Neuronal stem cell (in vitro differentiated cells): ENCODE measurements at regions not wholly inside any gene's neighbourhood (a gene's known extent, or its start where the extent isn't known, plus 50 kb on each side); places are given as distances from the start of the nearest gene placed in this dataset.
A peak's percentile ranks its signal among the peaks of the same experiment; 100 is the strongest.

ENCODE experiments used
- DNase-seq: peaks from one replicate; pipeline ENCODE4 v3.0.0-alpha.2; 2013; ENCODE audit warnings: low spot score
- H2AFZ ChIP-seq: one replicate; pipeline ENCODE4 v1.6.1; 2013; ENCODE audit warnings: mild to moderate bottlenecking, low read length, inconsistent platforms
- H2AK5ac ChIP-seq: 2 replicates; pipeline ENCODE4 v1.6.1; 2013; ENCODE audit warnings: low read depth, mild to moderate bottlenecking, inconsistent platforms, low read length, moderate library complexity, mixed read lengths
- H2BK120ac ChIP-seq: 2 replicates; pipeline ENCODE4 v1.6.1; 2013; ENCODE audit warnings: low read depth, mild to moderate bottlenecking, inconsistent platforms, low read length, moderate library complexity, mixed read lengths
- H2BK12ac ChIP-seq: one replicate; pipeline ENCODE4 v1.6.1; 2013; ENCODE audit warnings: low read length, inconsistent platforms
- H2BK15ac ChIP-seq: 2 replicates; pipeline ENCODE4 v1.6.1; 2013; ENCODE audit warnings: mild to moderate bottlenecking, low read length, inconsistent platforms, mixed read lengths
- H2BK5ac ChIP-seq: one replicate; pipeline ENCODE4 v1.6.1; 2013; ENCODE audit warnings: inconsistent platforms, mild to moderate bottlenecking, low read length, moderate library complexity
- H3K14ac ChIP-seq: one replicate; pipeline ENCODE4 v1.6.1; 2013; ENCODE audit warnings: low read length, inconsistent platforms
- H3K18ac ChIP-seq: 2 replicates; pipeline ENCODE4 v1.6.1; 2013; ENCODE audit warnings: low read length, inconsistent platforms
- H3K23ac ChIP-seq: 2 replicates; pipeline ENCODE4 v1.6.1; 2013; ENCODE audit warnings: low read depth, mild to moderate bottlenecking, mixed read lengths, low read length, inconsistent platforms; ENCODE audit not compliant: poor library complexity
- H3K27ac ChIP-seq: replicated peaks from 3 replicates; pipeline ENCODE4 v1.5.1; 2013; ENCODE audit warnings: low read length, inconsistent platforms
- H3K27me3 ChIP-seq, 3 experiments: 2 replicates each; pipeline ENCODE4 v1.6.1; 2013; ENCODE audit warnings: low read length in 3 of 3, mild to moderate bottlenecking in 2 of 3, inconsistent platforms in 1 of 3, low read depth in 1 of 3, mixed read lengths in 1 of 3, moderate library complexity in 1 of 3; ENCODE audit not compliant: control insufficient read depth in 3 of 3, insufficient read depth in 3 of 3
- H3K36me3 ChIP-seq, 2 donors: replicated peaks in 1 of 2; 2 replicates each; pipeline ENCODE4 v1.6.1; 2013; ENCODE audit warnings: low read length in 2 of 2; ENCODE audit not compliant: control insufficient read depth in 2 of 2, insufficient read depth in 2 of 2
- H3K4ac ChIP-seq: 2 replicates; pipeline ENCODE4 v1.6.1; 2013; ENCODE audit warnings: inconsistent platforms, mild to moderate bottlenecking, low read length, moderate library complexity
- H3K4me1 ChIP-seq, 2 donors: 1 replicate in 1 of 2; 2 replicates in 1 of 2; pipeline ENCODE4 v1.6.1; 2013; ENCODE audit warnings: low read length in 2 of 2, low read depth in 1 of 2; ENCODE audit not compliant: control insufficient read depth in 2 of 2, insufficient read depth in 1 of 2
- H3K4me2 ChIP-seq: one replicate; pipeline ENCODE4 v1.6.1; 2013; ENCODE audit warnings: mild to moderate bottlenecking, low read length, inconsistent platforms; ENCODE audit not compliant: insufficient read depth, poor library complexity, severe bottlenecking
- H3K4me3 ChIP-seq, 2 donors: 2 replicates each; pipeline ENCODE4 v1.5.1; 2013; ENCODE audit warnings: low read length in 2 of 2, mild to moderate bottlenecking in 2 of 2, inconsistent platforms in 1 of 2, moderate library complexity in 1 of 2
- H3K79me1 ChIP-seq: one replicate; pipeline ENCODE4 v1.6.1; 2013; ENCODE audit warnings: low read depth, mild to moderate bottlenecking, inconsistent platforms, low read length, moderate library complexity
- H3K9ac ChIP-seq: one replicate; pipeline ENCODE4 v1.6.1; 2013; ENCODE audit warnings: mild to moderate bottlenecking, low read depth, low read length, inconsistent platforms; ENCODE audit not compliant: poor library complexity
- H3K9me3 ChIP-seq, 2 donors: replicated peaks in 1 of 2; 2 replicates each; pipeline versions ENCODE3 to v1.6.1; 2013; ENCODE audit warnings: low read length in 2 of 2, mild to moderate bottlenecking in 2 of 2, inconsistent platforms in 1 of 2, low read depth in 1 of 2, mixed read lengths in 1 of 2, moderate library complexity in 1 of 2; ENCODE audit not compliant: control insufficient read depth in 2 of 2, insufficient read depth in 1 of 2
- H4K8ac ChIP-seq: one replicate; pipeline ENCODE4 v1.6.1; 2013; ENCODE audit warnings: low read depth, mild to moderate bottlenecking, inconsistent platforms, low read length, moderate library complexity
- H4K91ac ChIP-seq: one replicate; pipeline ENCODE4 v1.6.1; 2013; ENCODE audit warnings: low read length, low read depth, mild to moderate bottlenecking, inconsistent platforms; ENCODE audit not compliant: poor library complexity
- WGBS, 2 donors: extraction: QIAGEN DNeasy Blood & Tissue Kit; methylation state at CpG; one replicate each; pipeline ENCODE4 v1.1.7; 2013; ENCODE audit warnings: missing lambda C conversion rate in 2 of 2, mixed read lengths in 1 of 2; ENCODE audit not compliant: insufficient read length in 2 of 2, insufficient replicate concordance in 1 of 2; ENCODE audit errors: extremely low coverage in 2 of 2; 5-methylcytosine and 5-hydroxymethylcytosine counted together

DNA sequence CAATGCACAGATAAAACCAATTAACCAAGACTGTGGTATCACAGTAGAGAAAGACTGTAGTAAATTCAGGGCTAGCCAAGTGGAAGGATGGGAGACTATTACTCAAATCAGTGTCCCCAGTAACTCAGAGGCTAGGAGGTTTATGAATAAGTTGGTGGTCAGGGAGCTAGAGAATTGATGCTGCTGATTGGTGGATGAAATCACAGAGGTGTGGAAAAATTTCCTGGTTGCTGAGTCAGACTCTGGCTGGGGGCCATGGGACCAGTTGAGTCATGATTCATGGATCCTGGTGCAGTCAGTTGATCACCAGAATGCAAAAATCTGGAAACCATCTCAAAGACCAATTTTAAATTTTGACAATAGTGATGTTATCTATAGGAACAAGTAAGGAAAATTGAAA is 555.9 kb downstream of the C6orf118 start:
- no peak overlapping the region for H2AK5ac ChIP-seq
- no peak overlapping the region for H4K91ac ChIP-seq
- H3K23ac ChIP-seq: no peak overlapping the region
- no peaks in the 10 kb centered on the region for H3K27me3 ChIP-seq
- no peaks in the 10 kb centered on the region for H3K36me3 ChIP-seq
- no peak overlapping the region for H2BK120ac ChIP-seq
- no peak overlapping the region for H2BK5ac ChIP-seq
- H3K9ac ChIP-seq: no peak overlapping the region
- no peak overlapping the region for H3K27ac ChIP-seq
- no peak overlapping the region for H2AFZ ChIP-seq
- peaks cover 2% of the 10 kb centered on the region for H3K79me1 ChIP-seq
- no peak overlapping the region for H2BK12ac ChIP-seq
- no peak overlapping the region for H3K4me3 ChIP-seq
- no peak overlapping the region for H3K4ac ChIP-seq
- H3K18ac ChIP-seq: no peak overlapping the region
- no peak overlapping the region for H3K4me2 ChIP-seq
- H2BK15ac ChIP-seq: no peak overlapping the region
- no peaks in the 10 kb centered on the region for H3K9me3 ChIP-seq
- H3K14ac ChIP-seq: no peak overlapping the region
- DNase-seq: no peak
- peaks cover 3 to 10% of the 10 kb centered on the region in 2 donors for H3K4me1 ChIP-seq
- no peak overlapping the region for H4K8ac ChIP-seq

DNA sequence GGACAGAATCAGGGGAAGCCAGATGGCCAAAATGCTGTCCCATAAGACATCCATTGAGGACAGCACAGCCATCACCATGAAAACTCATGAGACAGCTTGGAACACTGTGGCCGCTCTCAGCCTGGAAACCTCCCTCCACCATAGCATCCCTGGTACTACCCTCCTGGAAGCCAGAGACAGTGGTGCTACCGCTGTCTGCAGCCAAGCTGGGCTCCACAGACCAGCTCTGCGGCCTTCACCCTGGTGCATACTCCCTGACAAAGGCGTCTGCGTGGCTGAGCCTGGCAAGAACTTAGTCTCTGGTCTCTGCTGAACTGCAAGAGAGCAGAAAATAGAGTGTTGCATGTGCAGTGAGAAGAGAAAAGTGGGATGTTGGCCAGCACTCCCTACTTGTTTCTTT is 558.0 kb downstream of the C6orf118 start:
- Histone ChIP-seq H2BK12ac (no peak overlapping the region), H2AK5ac (no peak overlapping the region)
- no CpG with 5 or more reads among the region's 5 CpGs for WGBS, 2 donors

DNA sequence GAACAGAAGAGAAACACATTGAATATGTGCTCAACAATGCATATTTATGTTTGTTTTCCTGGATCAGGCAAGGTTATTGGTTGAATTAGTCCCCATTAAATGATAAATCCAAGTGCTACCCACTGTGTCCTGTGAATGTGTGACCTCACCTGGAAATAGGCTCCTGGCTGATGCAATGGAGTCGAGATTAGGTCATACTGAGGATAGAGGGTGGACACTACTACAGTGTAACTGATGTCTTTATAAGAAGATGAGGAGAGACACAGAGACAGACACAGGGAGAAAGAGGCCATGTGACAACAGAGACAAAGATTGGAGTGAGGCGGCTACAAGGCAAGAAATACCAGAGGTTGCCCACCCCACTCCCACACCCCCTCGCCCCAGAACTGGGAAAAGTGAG is 559.3 kb downstream of the C6orf118 start:
- H2AK5ac ChIP-seq: no peak overlapping the region
- no peaks in the 10 kb centered on the region for H3K27me3 ChIP-seq
- no peak overlapping the region for H3K4ac ChIP-seq
- H2BK12ac ChIP-seq: no peak overlapping the region
- no peak overlapping the region for H3K18ac ChIP-seq
- H3K9me3 ChIP-seq: no peaks in the 10 kb centered on the region
- no peak overlapping the region for H3K9ac ChIP-seq
- H4K8ac ChIP-seq: no peak overlapping the region
- no peaks in the 10 kb centered on the region for H3K36me3 ChIP-seq
- no peak for DNase-seq
- no peak overlapping the region for H2BK5ac ChIP-seq
- no peak overlapping the region for H3K23ac ChIP-seq
- WGBS, 2 donors: no CpG with 5 or more reads among the region's 3 CpGs
- H4K91ac ChIP-seq: no peak overlapping the region
- H2AFZ ChIP-seq: no peak overlapping the region
- no peak overlapping the region for H3K4me3 ChIP-seq
- peaks cover 3 to 4% of the 10 kb centered on the region in 2 donors for H3K4me1 ChIP-seq
- no peak overlapping the region for H3K14ac ChIP-seq
- H3K4me2 ChIP-seq: no peak overlapping the region
- no peak overlapping the region for H2BK120ac ChIP-seq
- H2BK15ac ChIP-seq: no peak overlapping the region
- no peak overlapping the region for H3K27ac ChIP-seq
- H3K79me1 ChIP-seq: no peaks in the 10 kb centered on the region

More for the DNA sequence above, 558.0 kb downstream of the C6orf118 start:
- Histone ChIP-seq H2BK15ac (no peak overlapping the region), H3K79me1 (no peaks in the 10 kb centered on the region), H4K91ac (no peak overlapping the region), H2BK120ac (no peak overlapping the region), H2AFZ (peak overlapping the region; percentile 32), H3K9ac (no peak overlapping the region), H3K4me1 (peaks cover 3 to 6% of the 10 kb centered on the region in 2 donors), H4K8ac (no peak overlapping the region), H3K9me3 (no peaks in the 10 kb centered on the region), H3K18ac (peak overlapping the region; percentile 31), H3K27me3 (no peaks in the 10 kb centered on the region), H3K14ac (no peak overlapping the region), H3K27ac (no peak overlapping the region), H3K23ac (no peak overlapping the region), H3K4me2 (no peak overlapping the region), H2BK5ac (no peak overlapping the region), H3K4ac (no peak overlapping the region), H3K36me3 (no peaks in the 10 kb centered on the region), H3K4me3 (no peak overlapping the region)
- DNase-seq: no peak

GRCh38 chr6:164749221-164750064 is 560.0 kb downstream of the C6orf118 start:
- Histone ChIP-seq H2BK12ac (no peak overlapping the region), H3K14ac (no peak overlapping the region), H2AK5ac (no peak overlapping the region), H4K8ac (no peak overlapping the region), H3K4me2 (no peak overlapping the region), H3K9me3 (no peaks in the 10 kb centered on the region), H3K9ac (no peak overlapping the region), H2BK15ac (no peak overlapping the region), H3K4me3 (no peak overlapping the region), H3K36me3 (no peaks in the 10 kb centered on the region), H4K91ac (no peak overlapping the region), H3K4ac (no peak overlapping the region), H2BK120ac (no peak overlapping the region), H3K4me1 (peaks cover 3 to 4% of the 10 kb centered on the region in 2 donors), H3K27me3 (no peaks in the 10 kb centered on the region), H2AFZ (peak overlapping the region; percentile 80), H3K23ac (no peak overlapping the region), H3K79me1 (no peaks in the 10 kb centered on the region), H3K18ac (no peak overlapping the region), H3K27ac (no peak overlapping the region), H2BK5ac (no peak overlapping the region)
- no CpG with 5 or more reads among the region's 9 CpGs for WGBS, 2 donors
- DNase-seq: no peak
